ENCODE measurements at regions not wholly inside any gene's neighbourhood (a gene's known extent, or its start where the extent isn't known, plus 50 kb on each side); places are given as distances from the start of the nearest gene placed in this dataset.

DNA sequence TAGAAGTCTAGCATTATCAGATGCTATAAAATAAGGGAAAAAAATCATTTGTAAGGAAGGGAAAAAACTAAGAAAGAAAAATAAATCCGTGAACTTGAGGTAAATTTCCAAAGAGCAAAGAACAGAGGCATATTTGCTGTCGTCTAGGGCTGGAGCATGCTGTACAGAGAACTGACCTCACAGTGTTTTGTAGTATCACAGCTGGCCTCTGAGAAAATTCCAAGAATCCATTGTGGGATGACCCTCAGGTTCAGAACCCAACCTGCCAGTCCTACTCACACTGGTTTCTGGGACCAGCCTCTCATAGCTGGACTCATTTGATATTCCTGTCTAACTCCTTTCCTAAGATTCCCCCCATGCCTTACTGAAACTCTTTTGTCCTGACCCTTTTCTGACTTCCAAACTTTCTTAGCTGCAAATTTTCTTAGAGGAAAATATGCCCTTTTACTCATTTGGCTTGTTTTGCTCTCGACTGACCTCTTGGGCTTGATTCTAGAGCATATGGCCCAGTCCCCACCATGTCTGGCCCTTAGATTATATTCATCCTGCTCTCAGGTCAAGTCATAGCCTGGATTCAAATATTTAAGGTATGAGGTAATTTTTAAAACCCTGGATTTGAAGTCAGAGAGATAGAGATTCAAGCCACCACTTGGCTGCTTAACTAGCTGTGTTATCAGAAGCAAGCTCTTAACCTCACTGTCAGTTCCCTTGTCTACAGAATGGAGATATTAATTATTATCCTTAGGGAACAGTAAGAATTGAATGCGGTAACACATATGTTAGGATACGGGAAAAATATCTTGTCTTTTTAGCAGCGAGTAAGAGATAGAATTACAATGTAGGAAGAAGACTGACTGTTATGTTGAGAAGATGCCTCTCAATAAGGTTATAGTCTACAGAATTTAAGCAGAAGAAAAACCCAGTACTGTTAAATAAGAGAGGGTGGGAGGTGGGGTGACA lies 89.7 kb upstream of the KCNA4 start:
- Histone ChIP-seq H3K27ac (no peak overlapping the region), H3K36me3 (no peaks in the 10 kb centered on the region), H3K27me3 (no peaks in the 10 kb centered on the region), H3K4me1 (no peaks in the 10 kb centered on the region), H3K9me3 (no peaks in the 10 kb centered on the region), H3K4me3 (no peak overlapping the region)
- DNase-seq = no peak
- intact Hi-C loops (cut with DNase I; ENCODE audit: low total_unique reads) = no loop called here
- TF ChIP-seq POLR2A (IDR thresholded peaks at IDR 0.05) = no peak
- TF ChIP-seq, protein P1, sequence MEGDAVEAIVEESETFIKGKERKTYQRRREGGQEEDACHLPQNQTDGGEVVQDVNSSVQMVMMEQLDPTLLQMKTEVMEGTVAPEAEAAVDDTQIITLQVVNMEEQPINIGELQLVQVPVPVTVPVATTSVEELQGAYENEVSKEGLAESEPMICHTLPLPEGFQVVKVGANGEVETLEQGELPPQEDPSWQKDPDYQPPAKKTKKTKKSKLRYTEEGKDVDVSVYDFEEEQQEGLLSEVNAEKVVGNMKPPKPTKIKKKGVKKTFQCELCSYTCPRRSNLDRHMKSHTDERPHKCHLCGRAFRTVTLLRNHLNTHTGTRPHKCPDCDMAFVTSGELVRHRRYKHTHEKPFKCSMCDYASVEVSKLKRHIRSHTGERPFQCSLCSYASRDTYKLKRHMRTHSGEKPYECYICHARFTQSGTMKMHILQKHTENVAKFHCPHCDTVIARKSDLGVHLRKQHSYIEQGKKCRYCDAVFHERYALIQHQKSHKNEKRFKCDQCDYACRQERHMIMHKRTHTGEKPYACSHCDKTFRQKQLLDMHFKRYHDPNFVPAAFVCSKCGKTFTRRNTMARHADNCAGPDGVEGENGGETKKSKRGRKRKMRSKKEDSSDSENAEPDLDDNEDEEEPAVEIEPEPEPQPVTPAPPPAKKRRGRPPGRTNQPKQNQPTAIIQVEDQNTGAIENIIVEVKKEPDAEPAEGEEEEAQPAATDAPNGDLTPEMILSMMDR (IDR thresholded peaks at IDR 0.05) = no peak

GRCh38 chr11:30107899-30108298 lies 91.1 kb upstream of the KCNA4 start:
- intact Hi-C loops (cut with DNase I; ENCODE audit: low total_unique reads) = no loop called here
- Histone ChIP-seq H3K4me3 (no peak overlapping the region), H3K27me3 (no peaks in the 10 kb centered on the region), H3K27ac (no peak overlapping the region), H3K36me3 (no peaks in the 10 kb centered on the region), H3K4me1 (no peaks in the 10 kb centered on the region), H3K9me3 (no peaks in the 10 kb centered on the region)
- no peak for DNase-seq
- TF ChIP-seq POLR2A (IDR thresholded peaks at IDR 0.05) = no peak
- TF ChIP-seq, protein P1 (IDR thresholded peaks at IDR 0.05) = no peak

DNA sequence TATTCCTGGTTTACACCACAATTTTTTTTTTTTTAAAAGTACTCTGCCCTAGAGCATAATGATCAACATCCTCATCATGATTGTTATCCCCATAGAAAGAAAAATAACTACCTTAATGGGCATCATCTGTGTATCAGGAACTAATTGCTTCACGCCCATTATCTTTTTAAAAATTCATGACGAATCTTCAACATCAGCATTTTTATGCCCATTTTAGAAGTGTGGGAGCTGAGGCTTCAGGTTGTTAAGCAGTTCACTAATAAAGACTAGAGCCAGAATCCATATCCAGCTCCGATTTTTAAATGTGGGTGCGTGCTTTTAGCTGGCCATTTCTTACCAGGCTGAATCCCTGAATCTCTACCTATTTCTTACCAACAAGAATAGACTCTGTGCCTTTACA lies 92.9 kb upstream of the KCNA4 start:
- no peak for TF ChIP-seq POLR2A (IDR thresholded peaks at IDR 0.05)
- TF ChIP-seq, protein P1 (IDR thresholded peaks at IDR 0.05) = no peak
- H3K27me3 ChIP-seq = no peaks in the 10 kb centered on the region
- intact Hi-C loops (cut with DNase I; ENCODE audit: low total_unique reads) = no loop called here

DNA sequence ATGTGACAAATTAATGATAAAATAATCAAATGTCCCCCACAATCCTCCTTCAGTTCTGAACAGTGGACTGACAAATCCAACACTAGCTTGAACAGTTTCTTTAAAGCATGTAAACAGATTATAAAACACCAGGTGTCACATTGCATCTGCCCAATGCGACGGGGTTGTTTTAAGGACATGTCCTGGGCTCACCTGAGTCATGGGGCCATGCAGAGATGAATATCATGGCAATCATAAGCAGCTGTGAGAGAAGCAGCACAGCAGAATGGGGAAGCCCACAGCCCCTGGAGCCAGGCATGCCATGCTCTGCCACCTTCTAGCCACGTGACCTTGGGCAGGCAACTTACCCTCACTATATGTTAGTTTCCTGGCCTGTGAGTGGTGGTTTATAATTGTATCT lies 93.9 kb upstream of the KCNA4 start:
- Histone ChIP-seq H3K27me3 (no peaks in the 10 kb centered on the region), H3K36me3 (no peaks in the 10 kb centered on the region), H3K27ac (no peak overlapping the region), H3K4me3 (no peak overlapping the region), H3K9me3 (no peaks in the 10 kb centered on the region), H3K4me1 (no peaks in the 10 kb centered on the region)
- intact Hi-C loops (cut with DNase I; ENCODE audit: low total_unique reads) = no loop called here
- TF ChIP-seq POLR2A (IDR thresholded peaks at IDR 0.05) = no peak
- TF ChIP-seq, protein P1 (IDR thresholded peaks at IDR 0.05) = no peak
- no peak for DNase-seq

More for the DNA sequence above, 92.9 kb upstream of the KCNA4 start:
- no peaks in the 10 kb centered on the region for H3K9me3 ChIP-seq
- no peaks in the 10 kb centered on the region for H3K36me3 ChIP-seq
- no peaks in the 10 kb centered on the region for H3K4me1 ChIP-seq
- H3K4me3 ChIP-seq = no peak overlapping the region
- no peak for DNase-seq
- no peak overlapping the region for H3K27ac ChIP-seq

DNA sequence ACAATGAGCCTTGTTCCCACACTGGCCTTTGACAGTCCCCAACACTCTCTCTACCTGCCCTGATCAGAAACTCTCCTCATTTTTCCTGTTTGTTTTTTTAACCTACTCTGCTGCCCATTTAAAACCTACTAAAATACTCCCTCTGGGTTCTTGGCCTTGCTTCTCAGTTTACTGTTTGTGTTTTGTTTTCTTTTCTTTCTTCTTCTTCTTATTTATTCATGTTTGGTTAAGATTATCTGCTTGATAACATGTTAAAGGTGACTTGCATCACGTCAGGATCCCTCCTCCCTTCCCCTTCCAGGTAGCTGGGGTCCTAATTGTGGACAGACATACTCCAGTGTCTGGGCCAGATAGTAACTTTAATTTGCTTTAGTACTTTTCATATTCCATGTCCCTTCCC lies 95.0 kb upstream of the KCNA4 start:
- H3K4me3 ChIP-seq = no peak overlapping the region
- no peaks in the 10 kb centered on the region for H3K4me1 ChIP-seq
- TF ChIP-seq POLR2A (IDR thresholded peaks at IDR 0.05) = no peak
- TF ChIP-seq, protein P1 (IDR thresholded peaks at IDR 0.05) = no peak
- intact Hi-C loops (cut with DNase I; ENCODE audit: low total_unique reads) = no loop called here
- H3K36me3 ChIP-seq = no peaks in the 10 kb centered on the region
- no peak overlapping the region for H3K27ac ChIP-seq
- DNase-seq = no peak
- H3K9me3 ChIP-seq = no peaks in the 10 kb centered on the region
- H3K27me3 ChIP-seq = no peaks in the 10 kb centered on the region

Data from uterus (tissue), 3 donors.